HG03442 (cell line): ENCODE measurements at regions not wholly inside any gene's neighbourhood (a gene's known extent, or its start where the extent isn't known, plus 50 kb on each side); places are given as distances from the start of the nearest gene placed in this dataset.

Experiments used
- ATAC-seq: cut with Tn5 transposase; IDR thresholded peaks from one replicate; pipeline ENCODE4 v1.9.1; 2021; ENCODE audit warnings: mild to moderate bottlenecking, moderate library complexity; ENCODE audit not compliant: unreplicated experiment

GRCh38 chr4:55175779-55176231 lies 50.4 kb upstream of the KDR start:
- ATAC-seq = no peak

- no peak for ATAC-seq
Measured at GRCh38 chr4:55176497-55176896, 51.1 kb upstream of the KDR start.

- no peak for ATAC-seq
Measured at GRCh38 chr4:55177461-55177860, 52.1 kb upstream of the KDR start.

GRCh38 chr4:55178226-55179005 lies 53.0 kb upstream of the KDR start:
- no peak for ATAC-seq

GRCh38 chr4:55181010-55182005 lies 55.9 kb upstream of the KDR start:
- no peak for ATAC-seq

- ATAC-seq = no peak
Measured at GRCh38 chr4:55183926-55184599, 58.7 kb upstream of the KDR start.

- ATAC-seq = peak; percentile 68
Measured at GRCh38 chr4:55184600-55185523, 59.5 kb upstream of the KDR start.

GRCh38 chr4:55186123-55186522 lies 60.7 kb upstream of the KDR start:
- no peak for ATAC-seq

- no peak for ATAC-seq
Measured at GRCh38 chr4:55186700-55187099, 61.3 kb upstream of the KDR start.

GRCh38 chr4:55214172-55214571 lies 88.8 kb upstream of the KDR start:
- no peak for ATAC-seq

- no peak for ATAC-seq
Measured at GRCh38 chr4:55215087-55215486, 89.7 kb upstream of the KDR start.

- no peak for ATAC-seq
Measured at GRCh38 chr4:55216863-55217635, 91.7 kb upstream of the KDR start.

- no peak for ATAC-seq
Measured at GRCh38 chr4:55218041-55218440, 92.6 kb upstream of the KDR start.

- no peak for ATAC-seq
Measured at GRCh38 chr4:55237839-55238238, 108.2 kb upstream of the SRD5A3 start.

GRCh38 chr4:55238407-55238806 lies 107.6 kb upstream of the SRD5A3 start:
- no peak for ATAC-seq

GRCh38 chr4:55241461-55241860 lies 104.6 kb upstream of the SRD5A3 start:
- no peak for ATAC-seq

- no peak for ATAC-seq
Measured at GRCh38 chr4:55242506-55242905, 103.5 kb upstream of the SRD5A3 start.

- ATAC-seq = no peak
Measured at GRCh38 chr4:55247521-55247920, 98.5 kb upstream of the SRD5A3 start.

- no peak for ATAC-seq
Measured at GRCh38 chr4:55248756-55249155, 97.3 kb upstream of the SRD5A3 start.
